GM18520 (cell line): ENCODE measurements at regions not wholly inside any gene's neighbourhood (a gene's known extent, or its start where the extent isn't known, plus 50 kb on each side); places are given as distances from the start of the nearest gene placed in this dataset.

Source experiments
- ATAC-seq: cut with Tn5 transposase; IDR thresholded peaks from one replicate; pipeline ENCODE4 v1.9.1; 2021; ENCODE audit not compliant: unreplicated experiment

GRCh38 chr2:47620770-47621437, 50.1 kb upstream of the KCNK12 start:
- no peak for ATAC-seq
